H1 (cell line): ENCODE measurements at regions not wholly inside any gene's neighbourhood (a gene's known extent, or its start where the extent isn't known, plus 50 kb on each side); places are given as distances from the start of the nearest gene placed in this dataset.

ENCODE experiments used
- CTCF ChIA-PET: fragments of 300-600 bp; sonication (Branson Sonifier 250); formaldehyde crosslinking; loops from one replicate; lab custom pipeline; 2021; ENCODE audit not compliant: partially characterized antibody; lab: Charles Lee
- POLR2A ChIA-PET: fragments of 300-600 bp; sonication (Branson Sonifier 250); formaldehyde crosslinking; loops from one replicate; lab custom pipeline; 2021; ENCODE audit warnings: inconsistent platforms; ENCODE audit not compliant: partially characterized antibody; lab: Charles Lee
- DNase-seq, 2 experiments: peaks; one replicate each; pipeline versions ENCODE4 v3.0.0 to v3.0.0-alpha.2; 2010 to 2022; ENCODE audit warnings: low spot score in 2 of 2, low read depth in 1 of 2, mixed read lengths in 1 of 2
- FAIRE-seq: peaks from 2 replicates; lab custom pipeline; 2011; peaks lifted over from hg19 to GRCh38; lab: Jason Lieb, UNC
- H2AFZ ChIP-seq: 2 replicates; pipeline ENCODE4 v1.8.1; 2012; ENCODE audit warnings: low read length, inconsistent platforms
- H2AK5ac ChIP-seq: 2 replicates; pipeline ENCODE4 v1.6.1; 2013; ENCODE audit warnings: low read depth, low read length
- H2BK120ac ChIP-seq: replicated peaks from 2 replicates; pipeline ENCODE3; 2013; ENCODE audit warnings: low read depth, low read length, inconsistent platforms
- H2BK12ac ChIP-seq: 2 replicates; pipeline ENCODE4 v1.6.1; 2013; ENCODE audit warnings: low read depth, low read length
- H2BK15ac ChIP-seq: 2 replicates; pipeline ENCODE4 v1.6.1; 2013; ENCODE audit warnings: low read length
- H2BK20ac ChIP-seq: 2 replicates; pipeline ENCODE4 v1.6.1; 2013; ENCODE audit warnings: low read length
- H2BK5ac ChIP-seq: 2 replicates; pipeline ENCODE4 v1.6.1; 2013; ENCODE audit warnings: low read depth, low read length
- H3K14ac ChIP-seq: 2 replicates; pipeline ENCODE4 v1.6.1; 2013; ENCODE audit warnings: inconsistent platforms; ENCODE audit not compliant: insufficient read length
- H3K18ac ChIP-seq: 2 replicates; pipeline ENCODE4 v1.6.1; 2013; ENCODE audit warnings: low read length; ENCODE audit errors: extremely low read depth
- H3K23ac ChIP-seq: 2 replicates; pipeline ENCODE4 v1.6.1; 2013; ENCODE audit warnings: inconsistent platforms; ENCODE audit not compliant: insufficient read length
- H3K23me2 ChIP-seq: 2 replicates; pipeline ENCODE4 v1.6.1; 2013; ENCODE audit warnings: low read depth, low read length
- H3K27ac ChIP-seq: 2 replicates; pipeline ENCODE4 v1.6.1; 2011; ENCODE audit warnings: low read depth, low read length, inconsistent platforms
- H3K27me3 ChIP-seq, 4 experiments: replicated peaks in 1 of 4; 1 replicate in 1 of 4; 2 replicates in 3 of 4; pipeline versions ENCODE4 v1.6.1 to v1.8.1; 2011 to 2013; ENCODE audit warnings: low read length in 3 of 4, mild to moderate bottlenecking in 3 of 4, inconsistent platforms in 2 of 4, mixed read lengths in 2 of 4, moderate library complexity in 1 of 4; ENCODE audit not compliant: control insufficient read depth in 3 of 4, insufficient read depth in 3 of 4; ENCODE audit errors: extremely low read depth in 1 of 4
- H3K36me3 ChIP-seq, 4 experiments: 2 replicates each; pipeline versions ENCODE4 v1.6.1 to v1.8.1; 2011 to 2013; ENCODE audit warnings: mild to moderate bottlenecking in 4 of 4, low read length in 3 of 4, moderate library complexity in 2 of 4, control low read depth in 1 of 4, inconsistent platforms in 1 of 4; ENCODE audit not compliant: insufficient read depth in 4 of 4, control insufficient read depth in 2 of 4
- H3K4ac ChIP-seq: replicated peaks from 2 replicates; pipeline ENCODE3; 2013; ENCODE audit warnings: low read length, low read depth, mixed read lengths, inconsistent platforms; ENCODE audit not compliant: insufficient read length
- H3K4me1 ChIP-seq, 4 experiments: replicated peaks in 1 of 4; 1 replicate in 1 of 4; 2 replicates in 3 of 4; pipeline versions ENCODE4 v1.6.1 to v1.8.1; 2011 to 2013; ENCODE audit warnings: low read length in 3 of 4, inconsistent platforms in 2 of 4, mixed read lengths in 1 of 4; ENCODE audit not compliant: insufficient read depth in 4 of 4, control insufficient read depth in 3 of 4
- H3K4me2 ChIP-seq, 2 experiments: 2 replicates each; pipeline versions ENCODE4 v1.6.1 to v1.8.1; 2011 to 2013; ENCODE audit warnings: low read depth in 2 of 2, low read length in 2 of 2, control low read depth in 1 of 2, inconsistent platforms in 1 of 2, mild to moderate bottlenecking in 1 of 2; ENCODE audit not compliant: insufficient read depth in 1 of 2
- H3K4me3 ChIP-seq, 4 experiments: fragments of 200-600, 300-600 bp in 1 of 4; sonication (generic), shearing (Covaris generic), sonication (Bioruptor Twin) in 1 of 4; 2 replicates each; pipeline versions ENCODE4 v1.5.1 to v1.8.1; 2011 to 2016; ENCODE audit warnings: low read length in 4 of 4, low read depth in 3 of 4, control low read depth in 2 of 4, inconsistent platforms in 2 of 4, mild to moderate bottlenecking in 2 of 4, mixed read lengths in 1 of 4, moderate library complexity in 1 of 4; ENCODE audit not compliant: insufficient read depth in 2 of 4; ENCODE audit errors: extremely low read depth in 1 of 4
- H3K56ac ChIP-seq: replicated peaks from 2 replicates; pipeline ENCODE3; 2013; ENCODE audit warnings: low read depth, mild to moderate bottlenecking, mixed read lengths, low read length, inconsistent platforms; ENCODE audit not compliant: insufficient read length
- H3K79me1 ChIP-seq: 2 replicates; pipeline ENCODE4 v1.6.1; 2013; ENCODE audit warnings: low read depth, low read length, control low read depth
- H3K79me2 ChIP-seq, 2 experiments: 2 replicates each; pipeline versions ENCODE4 v1.6.1 to v1.8.1; 2012 to 2013; ENCODE audit warnings: low read length in 2 of 2, mild to moderate bottlenecking in 2 of 2, inconsistent platforms in 1 of 2; ENCODE audit not compliant: insufficient read depth in 2 of 2, control insufficient read depth in 1 of 2
- H3K9ac ChIP-seq, 4 experiments: replicated peaks in 1 of 4; 1 replicate in 1 of 4; 2 replicates in 3 of 4; pipeline versions ENCODE4 v1.6.1 to v1.8.1; 2011 to 2013; ENCODE audit warnings: low read depth in 3 of 4, low read length in 3 of 4, control low read depth in 2 of 4, mild to moderate bottlenecking in 2 of 4, moderate library complexity in 2 of 4, inconsistent platforms in 1 of 4; ENCODE audit errors: extremely low read depth in 1 of 4
- H3K9me3 ChIP-seq, 2 experiments: 2 replicates each; pipeline versions ENCODE4 v1.6.1 to v1.8.1; 2012 to 2013; ENCODE audit warnings: mild to moderate bottlenecking in 2 of 2, moderate library complexity in 2 of 2, control low read depth in 1 of 2, inconsistent platforms in 1 of 2, low read depth in 1 of 2, low read length in 1 of 2, mixed read lengths in 1 of 2; ENCODE audit not compliant: insufficient read depth in 2 of 2
- H4K20me1 ChIP-seq, 2 experiments: replicated peaks in 1 of 2; 2 replicates each; pipeline versions ENCODE3 to v1.8.1; 2011 to 2013; ENCODE audit warnings: inconsistent platforms in 2 of 2, low read length in 2 of 2, mild to moderate bottlenecking in 1 of 2; ENCODE audit not compliant: insufficient read depth in 2 of 2, control insufficient read depth in 1 of 2
- H4K5ac ChIP-seq: 2 replicates; pipeline ENCODE4 v1.6.1; 2013; ENCODE audit warnings: low read length, low read depth, mixed read lengths, inconsistent platforms; ENCODE audit not compliant: insufficient read length
- H4K8ac ChIP-seq: 2 replicates; pipeline ENCODE4 v1.8.0; 2013; ENCODE audit warnings: mild to moderate bottlenecking, moderate library complexity, low read length, inconsistent platforms; ENCODE audit not compliant: insufficient read depth; ENCODE audit errors: extremely low read depth
- H4K91ac ChIP-seq: replicated peaks from 2 replicates; pipeline ENCODE3; 2013; ENCODE audit warnings: low read length, mixed read lengths, inconsistent platforms; ENCODE audit not compliant: insufficient read length
- ATF2 ChIP-seq: IDR thresholded peaks from 2 replicates; pipeline ENCODE4 v1.6.1; 2012; ENCODE audit warnings: low read length, inconsistent platforms
- ATF3 ChIP-seq: IDR thresholded peaks from 2 replicates; pipeline ENCODE4 v1.6.1; 2011; ENCODE audit warnings: low read depth, mild to moderate bottlenecking, low read length; ENCODE audit not compliant: insufficient read depth
- CREB1 ChIP-seq: IDR thresholded peaks from 2 replicates; pipeline ENCODE4 v1.6.1; 2012; ENCODE audit warnings: inconsistent platforms
- FOSL1 ChIP-seq: IDR thresholded peaks from 2 replicates; pipeline ENCODE4 v1.6.1; 2011; ENCODE audit warnings: mild to moderate bottlenecking, low read depth, low read length, moderate library complexity; ENCODE audit not compliant: insufficient read depth
- POU5F1 ChIP-seq: IDR thresholded peaks from 2 replicates; pipeline ENCODE4 v1.6.1; 2011; ENCODE audit warnings: low read depth, mild to moderate bottlenecking, low read length, moderate library complexity
- RAD21 ChIP-seq, 2 experiments: IDR thresholded peaks in 1 of 2; conservative IDR thresholded peaks in 1 of 2; 2 replicates each; pipeline ENCODE4 v1.6.1; 2011; ENCODE audit warnings: low read depth in 2 of 2, low read length in 2 of 2, improper control_type of control experiment in 1 of 2, inconsistent platforms in 1 of 2, mild to moderate bottlenecking in 1 of 2, moderate library complexity in 1 of 2
- SIRT6 ChIP-seq: IDR thresholded peaks from one replicate; pipeline ENCODE4 v1.7.1; 2012; ENCODE audit warnings: low read length, inconsistent platforms
- YY1 ChIP-seq: IDR thresholded peaks from 2 replicates; pipeline ENCODE4 v1.6.1; 2011; ENCODE audit warnings: low read depth, mild to moderate bottlenecking, low read length

DNA sequence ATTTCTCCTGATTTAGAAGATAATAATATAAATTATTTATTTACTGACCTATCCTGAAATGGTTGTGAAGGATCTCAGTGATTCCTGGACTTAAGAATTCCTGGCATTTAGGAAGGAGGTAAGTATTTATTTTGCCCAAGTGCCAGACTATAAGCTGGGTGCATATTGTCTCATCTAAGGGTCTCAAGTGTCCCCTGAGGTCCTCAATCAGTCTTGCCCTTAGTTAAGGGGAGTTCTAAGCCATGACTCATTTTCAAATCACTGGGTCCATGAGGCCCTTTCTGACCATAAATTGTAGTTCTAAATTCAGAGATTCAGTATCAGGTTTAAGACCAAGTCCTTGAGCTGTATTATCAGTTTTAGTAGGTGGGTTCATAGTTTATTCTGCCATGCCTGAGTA lies 251.6 kb upstream of the MEOX2 start:
- no peak for DNase-seq
- Histone ChIP-seq H2AK5ac (no peak overlapping the region), H3K56ac (no peak overlapping the region), H3K9me3 (no peaks in the 10 kb centered on the region), H3K27me3 (no peaks in the 10 kb centered on the region), H3K79me2 (no peaks in the 10 kb centered on the region), H3K23ac (no peak overlapping the region), H2BK120ac (no peak overlapping the region), H4K20me1 (no peaks in the 10 kb centered on the region), H4K5ac (no peak overlapping the region), H4K91ac (no peak overlapping the region), H3K79me1 (no peaks in the 10 kb centered on the region), H3K4me1 (no peaks in the 10 kb centered on the region), H2BK12ac (no peak overlapping the region), H4K8ac (no peak overlapping the region), H3K27ac (no peak overlapping the region), H3K4ac (no peak overlapping the region), H3K4me3 (no peak overlapping the region), H3K18ac (no peak overlapping the region), H3K4me2 (no peak overlapping the region), H2BK15ac (no peak overlapping the region), H3K9ac (no peak overlapping the region), H2BK5ac (no peak overlapping the region), H3K36me3 (no peaks in the 10 kb centered on the region), H3K14ac (no peak overlapping the region), H2BK20ac (no peak overlapping the region), H3K23me2 (no peaks in the 10 kb centered on the region), H2AFZ (no peak overlapping the region)
- ChIA-PET POLR2A (interaction anchor here (1.1 kb wide), 1 partner anchor 10 kb away, joined by 3 read pairs; no protein-coding TSS in a partner anchor), CTCF (interaction anchor here (0.9 kb wide), 1 partner anchor 154 kb away, joined by 5 read pairs; no protein-coding TSS in a partner anchor)
- FAIRE-seq: no peak
- TF ChIP-seq POU5F1: no peak
- no peak for TF ChIP-seq ATF3
- no peak for TF ChIP-seq FOSL1
- no peak for TF ChIP-seq YY1
- no peak for TF ChIP-seq ATF2
- TF ChIP-seq SIRT6: no peak
- TF ChIP-seq CREB1: no peak
- no peak for TF ChIP-seq RAD21 (IDR thresholded peaks at IDR 0.05 in 1 of 2, conservative IDR thresholded peaks at IDR 0.05 in 1 of 2; ENCODE audit: low read depth in 2 of 2, low read length in 2 of 2)
